Ramos (cell line): ENCODE measurements at regions not wholly inside any gene's neighbourhood (a gene's known extent, or its start where the extent isn't known, plus 50 kb on each side); places are given as distances from the start of the nearest gene placed in this dataset.

Source experiments
- in situ Hi-C: fragments of 300-500 bp; cut with MboI; formaldehyde crosslinking; loops from one replicate; pipeline ENCODE4 v1.14.3; 2022; ENCODE audit warnings: low sequenced_read_pairs; ENCODE audit not compliant: unreplicated experiment

GRCh38 chr14:94685681-94686485 is 73.7 kb downstream of the SERPINA3 start:
- in situ Hi-C loops, result loop anchor here (25.0 kb wide), 1 partner anchor 676 kb away; no protein-coding TSS in a partner anchor

- in situ Hi-C loops, result loop anchor here (25.0 kb wide), 1 partner anchor 677 kb away; no protein-coding TSS in a partner anchor
These were observed 73.0 kb downstream of the SERPINA3 start for GRCh38 chr14:94685166-94685581.

- in situ Hi-C loops, result loop anchor here (25.0 kb wide), 1 partner anchor 680 kb away; no protein-coding TSS in a partner anchor
These were observed 70.5 kb downstream of the SERPINA3 start for GRCh38 chr14:94682736-94683135.

GRCh38 chr14:94682061-94682516 is 69.9 kb downstream of the SERPINA3 start:
- in situ Hi-C loops, result loop anchor here (25.0 kb wide), 1 partner anchor 680 kb away; no protein-coding TSS in a partner anchor

- in situ Hi-C loops, result loop anchor here (25.0 kb wide), 1 partner anchor 681 kb away; no protein-coding TSS in a partner anchor
These were observed 69.3 kb downstream of the SERPINA3 start for GRCh38 chr14:94681300-94682060.

- in situ Hi-C loops, result loop anchor here (25.0 kb wide), 1 partner anchor 681 kb away; no protein-coding TSS in a partner anchor
These were observed 68.7 kb downstream of the SERPINA3 start for GRCh38 chr14:94680862-94681288.

GRCh38 chr14:94679937-94680861 is 68.0 kb downstream of the SERPINA3 start:
- in situ Hi-C loops, result loop anchor here (25.0 kb wide), 1 partner anchor 682 kb away; no protein-coding TSS in a partner anchor

- in situ Hi-C loops, result loop anchor here (25.0 kb wide), 1 partner anchor 683 kb away; no protein-coding TSS in a partner anchor
These were observed 67.1 kb downstream of the SERPINA3 start for GRCh38 chr14:94679106-94679810.

GRCh38 chr14:94677747-94678146 is 65.6 kb downstream of the SERPINA3 start:
- in situ Hi-C loops, result loop anchor here (25.0 kb wide), 1 partner anchor 685 kb away; no protein-coding TSS in a partner anchor

- in situ Hi-C loops, result loop anchor here (25.0 kb wide), 1 partner anchor 685 kb away; no protein-coding TSS in a partner anchor
These were observed 65.0 kb downstream of the SERPINA3 start for GRCh38 chr14:94677213-94677612.

GRCh38 chr14:94676495-94677185 is 64.4 kb downstream of the SERPINA3 start:
- in situ Hi-C loops, result loop anchor here (25.0 kb wide), 1 partner anchor 686 kb away; no protein-coding TSS in a partner anchor

- in situ Hi-C loops, result loop anchor here (25.0 kb wide), 1 partner anchor 687 kb away; no protein-coding TSS in a partner anchor
These were observed 62.8 kb downstream of the SERPINA3 start for GRCh38 chr14:94675036-94675435.

GRCh38 chr14:94673781-94674231 is 61.6 kb downstream of the SERPINA3 start:
- in situ Hi-C loops, result no loop called here
